NCI-H1694 treated with DMSO at 0.1 percent for 48 hours (cell line): ENCODE measurements at regions not wholly inside any gene's neighbourhood (a gene's known extent, or its start where the extent isn't known, plus 50 kb on each side); places are given as distances from the start of the nearest gene placed in this dataset.
A peak's percentile ranks its signal among the peaks of the same experiment; 100 is the strongest.
"Not testable (repeated sequence)": the region's sequence is repeated elsewhere in the genome, so short reads cannot be mapped to it uniquely, and the experiment has no call there.

Experiments
- DNase-seq: peaks from one replicate; lab custom pipeline; 2025; lab: John Stamatoyannopoulos, UW

DNA sequence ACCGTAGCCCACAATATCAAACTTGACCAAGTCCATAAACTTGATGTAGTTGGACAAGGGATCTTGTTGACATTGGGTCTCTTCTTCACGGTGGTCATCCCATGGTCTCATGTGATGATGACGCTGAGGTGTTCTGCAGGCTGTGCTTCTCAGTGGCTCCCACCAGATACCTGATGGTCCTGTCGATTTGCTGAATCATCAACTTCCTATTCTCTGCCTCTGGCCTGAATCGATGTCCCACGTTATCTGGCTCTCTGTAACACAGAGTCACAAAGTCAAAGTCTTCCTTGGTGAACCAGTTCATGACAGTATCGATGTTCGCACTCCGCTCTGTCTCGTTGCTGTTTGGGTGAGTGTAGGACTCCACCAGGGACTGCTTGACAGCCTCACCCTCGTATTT is 217.2 kb upstream of the FRG2C start:
- not testable (repeated sequence) for DNase-seq

DNA sequence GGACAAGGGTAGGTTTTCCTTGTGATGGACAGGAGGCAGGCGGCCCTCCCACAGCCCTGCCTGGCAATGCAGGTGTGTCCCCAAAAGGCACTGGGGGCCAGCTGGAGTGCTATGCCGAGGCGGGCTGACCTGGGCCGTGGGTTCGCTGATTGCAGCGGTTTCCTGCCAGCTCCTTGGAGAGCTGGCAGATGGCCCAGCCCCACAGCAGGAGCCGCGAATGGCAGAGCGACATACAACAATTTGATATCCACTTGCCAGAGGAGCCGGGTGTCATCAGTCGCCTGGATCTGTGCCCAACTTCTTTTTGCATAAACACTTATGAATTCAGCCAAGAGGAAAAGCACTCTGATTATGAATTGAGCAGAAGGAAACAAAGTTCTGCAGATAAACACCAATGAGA is 210.8 kb upstream of the FRG2C start:
- DNase-seq: peak; percentile 58

DNA sequence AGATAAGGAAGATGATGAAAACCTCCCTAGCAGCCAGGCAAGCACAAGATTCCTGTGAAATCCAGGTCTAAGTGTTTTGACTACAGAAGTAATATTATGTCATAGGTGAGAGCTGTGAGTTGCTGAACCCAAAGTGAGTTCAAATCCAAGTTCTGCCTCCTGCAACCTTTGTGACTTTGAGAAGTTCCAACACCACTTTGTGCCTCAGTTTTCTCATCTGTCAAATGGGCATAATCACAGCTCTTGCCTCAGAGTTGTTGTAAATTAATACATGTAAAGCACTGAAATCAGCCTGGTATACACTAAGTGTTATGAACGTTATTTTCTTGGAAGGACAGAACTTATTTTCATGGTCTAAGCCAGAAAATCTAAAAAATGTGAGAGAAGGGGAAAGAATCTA is 210.3 kb upstream of the FRG2C start:
- DNase-seq: not testable (repeated sequence)

DNA sequence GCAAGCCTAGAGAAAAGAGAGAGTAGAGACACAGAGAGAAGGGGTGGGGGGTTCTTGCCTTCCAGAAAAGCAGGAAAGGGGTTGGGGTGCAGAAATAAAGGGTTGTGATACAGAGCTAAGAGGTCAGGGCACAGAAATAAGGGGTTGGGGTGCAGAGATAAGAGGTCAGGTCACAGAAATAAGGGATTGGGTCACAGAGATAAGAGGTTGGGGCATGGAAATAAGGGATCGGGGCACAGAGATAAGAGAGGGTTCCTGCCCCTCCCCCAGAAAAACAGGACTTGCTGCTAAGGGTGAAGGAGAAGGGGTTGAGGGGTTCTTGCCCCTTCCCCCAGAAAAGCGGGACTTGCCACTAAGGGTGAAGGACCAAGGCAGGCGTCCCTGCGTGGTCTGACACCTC is 189.6 kb upstream of the FRG2C start:
- DNase-seq: not testable (repeated sequence)

DNA sequence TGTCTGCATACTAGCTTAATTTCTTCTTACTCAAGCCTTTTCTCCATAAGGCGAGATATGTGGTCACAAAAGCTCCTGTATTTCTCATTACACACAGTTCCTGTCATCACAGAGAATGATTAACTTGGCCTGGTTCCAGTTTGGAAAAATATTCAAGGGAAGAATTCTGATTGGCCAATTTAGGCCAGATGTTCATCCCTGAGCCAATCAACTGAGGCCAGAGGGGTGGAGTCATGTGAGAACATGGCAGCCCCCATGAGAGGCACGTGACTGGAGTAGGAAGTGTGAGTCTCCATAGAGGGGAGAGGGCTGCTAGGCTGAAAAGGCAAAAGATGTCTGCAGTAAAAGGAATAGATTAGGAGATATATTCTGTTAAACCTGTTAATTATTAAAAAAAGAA is 167.5 kb upstream of the FRG2C start:
- not testable (repeated sequence) for DNase-seq

DNA sequence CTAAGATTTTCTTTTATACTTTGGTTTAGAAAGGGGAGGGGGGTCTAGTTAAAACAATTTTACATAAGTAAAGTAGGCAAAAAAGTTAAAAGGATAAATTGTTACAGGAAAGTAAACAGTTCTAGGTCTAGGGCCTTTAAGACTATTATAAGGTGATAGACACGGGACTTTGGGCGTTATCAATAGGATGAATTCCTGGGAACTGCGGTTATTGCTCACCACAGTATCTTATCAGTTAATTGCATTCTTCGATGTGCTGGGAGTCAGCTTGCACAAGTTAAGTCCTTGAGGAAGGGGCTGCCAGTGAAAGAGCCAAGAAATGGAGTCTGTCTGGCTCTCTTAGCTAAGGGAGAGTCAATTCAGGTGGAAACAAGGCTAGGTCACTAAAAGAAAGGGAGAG is 163.8 kb upstream of the FRG2C start:
- DNase-seq: not testable (repeated sequence)

DNA sequence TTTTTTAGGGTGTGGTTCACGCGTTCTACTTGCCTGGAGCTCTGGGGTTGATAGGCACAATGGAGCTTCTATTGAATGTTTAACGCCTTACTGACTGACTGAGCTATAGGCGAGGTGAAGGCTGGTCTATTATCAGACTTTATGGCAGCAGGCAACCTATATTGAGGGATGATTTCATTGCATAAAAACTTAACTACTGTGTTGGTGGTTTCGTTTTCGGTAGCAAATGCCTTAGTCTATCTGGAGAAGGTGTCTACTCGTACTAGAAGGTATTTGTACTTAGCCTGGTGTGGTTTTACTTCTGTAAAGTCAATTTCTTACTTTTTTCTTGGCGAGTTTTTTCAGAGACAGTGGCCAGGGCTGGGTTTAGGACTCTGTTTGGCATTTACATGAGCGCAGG is 162.0 kb upstream of the FRG2C start:
- not testable (repeated sequence) for DNase-seq

DNA sequence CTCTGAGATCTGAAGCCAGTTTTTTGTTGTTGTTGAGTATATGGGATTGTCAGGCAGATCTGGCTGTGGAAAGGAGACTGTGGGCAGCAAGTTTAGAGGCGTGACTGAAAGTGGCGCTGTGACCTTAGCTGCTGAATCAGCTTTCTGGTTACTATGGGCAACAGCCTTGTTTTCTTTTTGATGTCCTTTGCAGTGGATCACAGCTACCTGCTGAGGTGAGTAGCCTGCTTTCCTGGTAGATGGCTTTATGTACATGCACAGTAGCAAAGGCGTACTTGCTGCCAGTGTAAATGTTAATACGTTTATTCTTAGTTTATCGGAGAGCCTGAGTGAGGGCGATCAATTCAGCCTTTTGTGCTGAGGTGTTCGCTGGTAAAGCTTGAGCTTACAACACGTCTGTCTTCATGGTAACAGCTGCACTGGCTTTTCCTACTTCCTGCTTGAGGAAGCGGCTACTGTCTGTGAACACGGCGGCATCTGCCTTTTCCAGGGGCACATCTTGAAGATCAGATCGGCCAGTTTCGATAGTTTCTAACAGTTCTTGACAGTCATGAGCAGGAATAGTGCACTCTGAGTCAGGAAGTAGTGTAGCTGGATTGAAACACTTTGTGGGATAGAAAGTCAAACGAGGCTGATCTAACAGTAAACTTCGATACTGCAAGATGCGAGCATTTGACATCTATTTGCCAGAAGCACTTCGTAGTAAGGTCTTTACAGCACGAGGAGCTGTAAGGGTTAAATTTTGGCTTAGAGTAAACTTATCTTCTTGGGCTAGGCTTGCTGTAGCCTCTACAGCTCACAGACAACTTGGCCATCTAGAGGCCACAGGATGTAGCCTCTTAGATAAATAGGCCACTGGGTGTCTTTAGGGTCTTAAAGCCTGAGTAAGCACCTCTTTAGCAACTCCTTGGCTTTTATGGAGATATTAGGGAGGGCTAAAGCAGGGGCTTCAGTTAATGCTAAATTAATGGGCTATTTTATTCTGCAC is 161.1 kb upstream of the FRG2C start:
- not testable (repeated sequence) for DNase-seq

DNA sequence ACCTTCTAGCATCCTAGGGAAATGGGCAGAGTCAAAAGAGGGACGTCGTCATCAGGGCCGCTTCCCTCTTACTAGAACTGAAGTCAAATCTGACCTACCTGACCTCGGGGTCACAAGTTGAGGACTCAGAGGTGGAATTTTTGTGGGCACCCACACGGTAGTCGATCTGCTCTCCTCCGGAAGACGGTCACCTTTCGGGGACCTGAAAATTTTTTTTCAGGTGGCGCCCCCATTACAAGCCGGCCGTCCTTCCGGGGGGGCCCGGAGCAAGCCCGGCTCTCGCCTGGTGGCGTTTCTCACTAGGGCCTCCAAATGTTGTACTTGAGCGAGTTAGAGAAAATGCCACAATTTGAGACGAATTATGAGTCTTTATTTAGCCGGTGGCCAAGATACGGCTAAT is 157.5 kb upstream of the FRG2C start:
- no peak for DNase-seq

DNA sequence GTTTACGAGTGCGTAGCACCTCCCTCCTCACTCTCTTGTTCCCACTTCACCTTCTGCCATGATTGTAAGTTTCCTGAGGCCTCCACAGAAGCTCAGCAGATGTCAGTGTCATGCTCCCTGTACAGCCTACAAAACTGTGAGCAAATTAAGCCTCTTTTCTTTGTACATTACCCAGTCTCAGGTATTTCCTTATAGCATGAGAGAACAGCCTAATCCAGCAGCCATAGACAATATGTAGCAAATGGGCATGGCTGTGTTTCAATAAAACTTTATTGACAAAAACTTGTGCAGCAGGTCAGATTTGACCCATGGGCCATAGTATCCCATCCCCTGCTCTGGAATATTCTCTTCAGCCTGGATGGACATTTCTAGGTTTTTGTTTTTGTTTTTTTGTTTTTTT is 156.2 kb upstream of the FRG2C start:
- DNase-seq: not testable (repeated sequence)

DNA sequence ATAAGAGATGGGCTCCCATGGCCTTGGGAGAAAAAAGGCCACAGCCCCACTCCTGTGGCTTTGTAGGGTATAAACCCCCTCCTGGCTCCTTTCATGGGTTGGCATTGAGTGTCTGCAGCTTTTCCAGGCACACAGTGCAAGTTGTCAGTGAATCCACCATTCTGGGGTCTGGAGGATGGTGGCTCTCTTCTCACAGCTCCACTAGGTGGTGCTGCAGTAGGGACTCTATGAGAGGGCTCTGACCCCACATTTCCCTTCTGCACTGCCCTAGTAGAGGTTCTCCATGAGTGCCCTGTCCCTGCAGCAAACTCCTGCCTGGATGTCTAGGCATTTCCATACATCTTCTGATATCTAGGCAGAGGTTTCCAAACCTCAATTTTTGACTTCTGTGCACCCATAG is 136.5 kb upstream of the FRG2C start:
- not testable (repeated sequence) for DNase-seq

DNA sequence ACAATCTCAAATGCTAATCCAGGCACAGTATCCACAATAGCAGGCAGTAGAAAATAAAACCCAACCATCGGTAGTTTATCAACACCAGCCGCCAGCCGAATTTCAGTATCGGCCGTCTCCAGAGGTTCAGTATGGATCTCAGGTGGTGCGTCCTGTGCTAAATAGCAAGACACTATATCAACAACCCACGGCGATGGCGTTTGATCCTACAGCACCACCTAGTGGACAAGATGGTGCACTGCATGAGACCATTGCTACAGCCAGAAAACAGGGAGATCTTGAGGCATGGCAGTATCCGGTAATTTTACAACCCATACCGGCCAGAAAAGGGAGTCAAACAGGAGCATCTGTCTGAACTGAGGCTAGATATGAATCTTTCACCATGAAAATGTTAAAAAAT is 112.0 kb upstream of the FRG2C start:
- DNase-seq: peak; percentile 1

DNA sequence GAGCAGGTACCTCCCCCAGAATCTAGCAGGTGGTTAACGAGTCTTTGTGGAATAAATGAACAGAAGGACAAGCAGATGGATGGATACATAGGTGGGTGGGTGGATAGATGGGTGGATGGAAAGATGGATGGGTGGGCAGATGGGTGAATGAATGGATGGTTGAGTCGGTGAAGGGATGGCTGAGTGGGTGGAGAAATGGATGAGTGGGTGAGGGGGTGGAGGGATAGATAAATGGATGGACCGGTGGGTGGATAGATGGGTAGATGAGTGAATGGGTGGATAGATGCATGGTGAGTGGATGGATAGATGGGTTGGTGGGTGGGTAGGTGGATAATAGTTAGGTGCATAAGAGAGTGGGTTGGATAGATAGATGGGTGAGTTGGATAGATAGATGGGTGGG is 99.7 kb upstream of the FRG2C start:
- DNase-seq: not testable (repeated sequence)

DNA sequence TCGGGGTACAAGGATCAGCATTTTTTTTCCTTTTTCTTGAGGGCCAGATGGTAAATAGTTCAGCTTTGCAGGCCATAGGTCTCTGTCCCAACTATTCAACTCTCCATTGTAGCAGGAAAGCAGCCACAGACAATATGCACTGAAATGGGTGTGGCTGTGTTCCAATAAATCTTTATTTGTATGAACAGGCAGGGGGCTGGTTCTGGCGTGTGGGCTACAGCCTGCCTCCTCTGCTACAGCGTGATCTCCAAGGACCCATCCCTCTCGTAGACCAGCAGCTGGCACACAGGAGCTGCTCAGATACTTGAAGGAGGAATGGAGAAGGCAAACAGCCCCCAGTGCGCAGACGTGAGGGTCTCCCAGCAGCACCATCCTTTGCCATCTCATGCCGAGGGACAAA is 91.8 kb upstream of the FRG2C start:
- not testable (repeated sequence) for DNase-seq

DNA sequence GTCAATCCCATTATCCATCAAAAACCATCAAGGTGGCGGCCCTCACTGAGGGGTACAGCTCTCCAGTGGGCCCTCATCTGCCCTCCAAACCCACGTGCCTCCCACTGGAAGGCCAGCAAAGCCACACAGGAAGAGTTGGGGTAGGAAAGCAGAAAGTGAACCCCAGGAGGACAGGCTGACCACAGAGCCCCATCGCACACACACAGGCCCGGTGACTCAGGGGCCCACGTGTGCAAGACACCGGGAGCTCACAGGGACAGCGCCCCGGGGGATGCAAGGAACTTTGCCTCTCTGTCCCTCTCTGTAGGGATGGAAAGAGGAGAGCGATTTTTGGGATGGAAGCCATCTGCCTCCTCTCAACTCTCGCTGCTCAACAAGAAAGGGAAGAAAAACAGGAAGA is 85.0 kb upstream of the FRG2C start:
- DNase-seq: not testable (repeated sequence)

DNA sequence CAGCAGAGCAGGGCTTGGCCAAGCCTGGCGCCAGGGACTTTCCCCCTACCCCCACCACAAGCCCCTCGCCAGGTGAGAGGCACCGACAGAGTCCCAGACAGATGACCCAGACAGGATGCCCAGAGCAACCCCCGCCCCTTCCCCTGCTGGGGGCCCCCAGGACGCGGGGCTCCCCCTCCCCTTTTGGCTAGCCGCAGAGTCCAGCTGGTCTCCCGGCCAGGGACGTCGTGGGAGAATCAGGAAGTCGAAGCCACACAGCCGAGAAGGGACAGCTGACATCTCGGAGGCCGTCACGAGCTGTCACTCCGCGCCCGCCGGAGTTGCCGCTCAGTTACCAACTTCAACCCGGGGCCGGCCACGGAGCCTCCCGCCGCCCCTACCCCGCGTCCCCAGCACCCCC is 84.6 kb upstream of the FRG2C start:
- DNase-seq: not testable (repeated sequence)

DNA sequence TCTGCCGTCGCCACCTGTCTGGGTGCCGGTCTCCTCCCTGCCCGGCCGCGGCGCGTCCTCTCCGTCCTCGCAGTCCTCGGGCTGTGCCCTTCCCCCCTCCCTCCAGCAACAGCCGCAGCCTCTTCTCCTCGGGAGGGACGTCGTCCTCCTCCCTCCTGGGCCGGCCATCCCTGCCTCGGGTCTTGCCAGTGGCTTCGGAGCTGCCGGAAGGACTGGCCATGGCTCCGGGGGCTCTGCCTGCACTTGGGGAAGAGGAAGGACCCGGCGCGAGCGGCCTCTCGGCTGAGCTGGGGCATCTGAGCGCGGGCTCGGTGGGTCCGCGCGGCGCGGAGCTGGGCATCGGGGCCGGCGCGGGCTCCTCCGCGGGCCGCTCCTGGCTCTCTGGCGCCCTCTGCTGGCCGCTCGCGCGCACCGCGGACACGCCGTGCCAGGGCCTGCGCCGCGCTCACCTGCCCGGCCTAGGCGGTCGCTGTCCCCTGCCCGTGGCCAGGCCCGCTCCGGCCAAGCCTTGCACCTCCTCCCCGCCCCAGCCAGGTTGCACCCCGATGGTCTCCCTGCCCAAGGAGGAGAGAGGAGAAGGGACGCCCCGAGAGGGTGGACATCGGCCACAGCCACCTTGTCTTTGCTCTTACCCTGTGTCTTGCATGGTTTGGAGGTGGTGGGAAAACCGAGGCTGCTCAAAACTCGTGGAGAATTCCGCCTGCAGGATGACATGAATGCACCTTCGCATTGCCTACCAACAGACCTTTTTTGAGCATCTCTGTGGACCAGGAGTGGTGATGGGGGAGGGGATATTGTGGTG is 83.9 kb upstream of the FRG2C start:
- not testable (repeated sequence) for DNase-seq

DNA sequence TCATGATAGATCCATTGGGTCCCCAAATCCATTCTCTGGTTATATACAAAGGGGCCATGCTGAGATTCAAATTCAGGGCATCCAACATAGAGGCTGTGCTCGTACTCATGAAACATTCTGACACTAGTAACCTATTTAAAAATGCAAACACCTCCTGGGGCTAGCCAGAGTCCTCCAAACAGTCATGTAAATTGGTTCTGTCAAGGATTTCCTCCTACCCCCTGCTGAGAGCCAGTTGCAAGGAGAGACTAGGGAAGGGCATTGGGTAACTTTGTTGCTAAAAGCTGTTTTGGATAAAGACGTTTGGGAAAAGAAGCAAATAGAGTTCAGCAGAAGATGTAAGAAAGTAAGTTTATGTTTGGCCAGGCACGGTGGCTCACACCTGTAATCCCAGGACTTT is 81.6 kb upstream of the FRG2C start:
- not testable (repeated sequence) for DNase-seq

DNA sequence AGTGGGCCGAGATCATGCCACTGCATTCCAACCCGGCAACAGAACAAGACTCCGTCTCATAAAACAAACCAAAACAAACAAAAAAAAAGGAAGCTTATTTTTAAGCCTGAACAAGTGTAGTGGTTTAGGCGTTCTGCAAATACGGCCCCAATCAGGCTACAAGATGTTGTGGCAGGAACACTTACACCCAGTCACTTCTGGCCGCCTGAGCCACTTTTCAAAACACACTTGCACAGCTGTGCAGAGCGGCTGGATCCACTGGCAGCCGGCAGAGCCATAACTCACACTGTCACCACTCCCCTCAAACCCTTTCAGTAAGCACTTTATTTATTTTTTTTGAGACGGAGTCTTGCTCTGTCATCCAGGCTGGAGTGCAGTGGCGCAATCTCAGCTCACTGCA is 81.0 kb upstream of the FRG2C start:
- not testable (repeated sequence) for DNase-seq

DNA sequence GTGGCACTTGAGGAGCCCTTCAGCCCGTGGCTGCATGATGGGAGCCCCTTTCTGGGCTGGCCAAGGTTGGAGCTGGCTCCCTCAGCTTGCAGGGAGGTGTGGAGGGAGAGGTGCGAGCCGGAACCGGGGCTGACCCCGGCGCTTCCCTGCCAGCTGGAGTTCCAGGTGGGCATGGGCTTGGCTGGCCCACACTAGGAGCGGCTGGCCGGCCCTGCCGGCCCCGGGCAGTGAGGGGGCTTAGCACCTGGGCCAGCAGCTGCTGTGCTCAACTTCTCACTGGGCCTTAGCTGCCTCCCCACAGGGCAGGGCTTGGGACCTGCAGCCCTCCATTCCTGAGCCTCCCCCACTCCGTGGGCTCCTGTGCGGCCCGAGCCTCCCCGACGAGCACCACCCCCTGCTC is 76.4 kb upstream of the FRG2C start:
- DNase-seq: not testable (repeated sequence)

DNA sequence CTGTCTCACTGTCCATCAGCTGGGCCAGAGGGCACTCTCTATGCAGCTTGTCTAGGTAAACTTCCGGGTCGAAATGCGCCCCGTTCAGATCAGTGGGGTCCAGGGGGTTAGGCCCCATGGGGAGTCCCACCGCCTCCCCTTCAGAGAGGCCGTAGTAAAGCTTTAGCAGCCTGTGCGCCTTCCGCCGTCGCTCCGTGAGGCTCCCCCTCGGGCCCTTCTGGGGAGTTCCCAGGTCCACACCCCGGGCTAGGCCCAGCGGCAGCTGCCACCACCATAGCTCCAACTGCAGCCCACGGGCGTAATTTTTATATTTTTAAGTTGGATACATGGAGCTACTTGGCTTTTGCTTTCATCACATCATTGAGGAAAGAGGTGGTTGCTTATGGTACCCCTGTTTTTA is 73.7 kb upstream of the FRG2C start:
- not testable (repeated sequence) for DNase-seq

DNA sequence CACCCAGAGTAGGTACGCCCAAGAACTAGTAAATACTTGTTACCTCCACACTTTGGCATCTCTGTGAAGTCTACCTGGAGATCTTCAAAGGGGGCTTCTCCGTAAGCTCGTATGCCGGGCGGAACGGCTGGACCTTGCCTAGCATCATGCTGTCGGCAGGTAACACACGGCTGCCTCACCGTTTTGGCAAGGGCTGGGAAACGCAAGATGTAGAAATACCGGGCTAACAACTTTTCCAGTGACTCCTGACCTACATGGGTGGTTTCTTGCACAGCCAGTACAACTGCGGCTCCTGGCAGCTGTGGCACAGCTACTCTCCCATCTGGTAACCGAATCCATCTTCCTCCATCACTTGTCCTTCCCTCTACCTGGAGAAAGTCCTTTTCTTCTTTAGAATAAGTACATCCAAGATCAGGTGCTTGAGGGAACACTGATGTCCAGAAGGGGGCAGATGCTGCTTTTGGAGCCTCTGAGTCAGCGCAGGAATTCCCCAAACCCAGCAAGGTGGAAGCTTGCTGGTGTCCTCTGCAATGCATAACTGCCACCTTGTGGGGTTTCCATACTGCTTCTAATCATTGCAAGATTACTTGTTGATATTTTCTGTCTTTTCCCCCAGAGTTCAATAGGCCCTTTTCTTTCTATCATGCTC is 59.7 kb upstream of the FRG2C start:
- not testable (repeated sequence) for DNase-seq
